ENCODE measurements at regions not wholly inside any gene's neighbourhood (a gene's known extent, or its start where the extent isn't known, plus 50 kb on each side); places are given as distances from the start of the nearest gene placed in this dataset.

- Histone ChIP-seq H3K27ac (no peak overlapping the region), H2AFZ (no peak overlapping the region), H3K4me3 (ENCODE audit: low read depth, low read length) (no peak overlapping the region), H3K9me3 (ENCODE audit: control insufficient read depth, low read length) (no peaks in the 10 kb centered on the region), H3K4me1 (peaks cover 3% of the 10 kb centered on the region), H3K79me2 (no peaks in the 10 kb centered on the region), H3K36me3 (ENCODE audit: control insufficient read depth, insufficient read depth, low read length) (no peaks in the 10 kb centered on the region), H3K27me3 (ENCODE audit: control insufficient read depth, insufficient read depth, low read length) (no peaks in the 10 kb centered on the region), H3K4me2 (ENCODE audit: low read length) (no peak overlapping the region), H3K9ac (no peak overlapping the region)
- no peak for TF ChIP-seq CTCF (IDR thresholded peaks at IDR 0.05)
Observed at GRCh38 chr5:96337048-96337781, 95.8 kb downstream of the PCSK1 start.

- H3K4me1 ChIP-seq: peaks cover 6% of the 10 kb centered on the region
- peak; percentile 89 for TF ChIP-seq CTCF (IDR thresholded peaks at IDR 0.05)
Observed at GRCh38 chr5:96336351-96336985, 96.6 kb downstream of the PCSK1 start.

GRCh38 chr5:96335873-96336272, 97.2 kb downstream of the PCSK1 start:
- Histone ChIP-seq H3K4me1 (peaks cover 11% of the 10 kb centered on the region), H3K9ac (no peak overlapping the region), H3K4me3 (ENCODE audit: low read depth, low read length) (no peak overlapping the region), H2AFZ (peak overlapping the region; percentile 79), H3K27me3 (ENCODE audit: control insufficient read depth, insufficient read depth, low read length) (no peaks in the 10 kb centered on the region), H3K36me3 (ENCODE audit: control insufficient read depth, insufficient read depth, low read length) (no peaks in the 10 kb centered on the region), H3K4me2 (ENCODE audit: low read length) (no peak overlapping the region), H3K27ac (no peak overlapping the region), H3K9me3 (ENCODE audit: control insufficient read depth, low read length) (no peaks in the 10 kb centered on the region), H3K79me2 (no peaks in the 10 kb centered on the region)
- no peak for TF ChIP-seq CTCF (IDR thresholded peaks at IDR 0.05)

More at GRCh38 chr5:96336351-96336985, 96.6 kb downstream of the PCSK1 start:
- H3K4me2 ChIP-seq (ENCODE audit: low read length): no peak overlapping the region
- H3K36me3 ChIP-seq (ENCODE audit: control insufficient read depth, insufficient read depth, low read length): no peaks in the 10 kb centered on the region
- no peak overlapping the region for H3K27ac ChIP-seq
- no peaks in the 10 kb centered on the region for H3K27me3 ChIP-seq (ENCODE audit: control insufficient read depth, insufficient read depth, low read length)
- H3K9ac ChIP-seq: no peak overlapping the region
- H2AFZ ChIP-seq: peak overlapping the region; percentile 79
- no peak overlapping the region for H3K4me3 ChIP-seq (ENCODE audit: low read depth, low read length)
- H3K9me3 ChIP-seq (ENCODE audit: control insufficient read depth, low read length): no peaks in the 10 kb centered on the region
- H3K79me2 ChIP-seq: no peaks in the 10 kb centered on the region

- H3K79me2 ChIP-seq: no peaks in the 10 kb centered on the region
- no peak overlapping the region for H3K27ac ChIP-seq
- no peak overlapping the region for H3K4me2 ChIP-seq (ENCODE audit: low read length)
- H3K4me3 ChIP-seq (ENCODE audit: low read depth, low read length): no peak overlapping the region
- H2AFZ ChIP-seq: no peak overlapping the region
- no peaks in the 10 kb centered on the region for H3K27me3 ChIP-seq (ENCODE audit: control insufficient read depth, insufficient read depth, low read length)
- no peak for TF ChIP-seq CTCF (IDR thresholded peaks at IDR 0.05)
- no peak overlapping the region for H3K9ac ChIP-seq
- peaks cover 14% of the 10 kb centered on the region for H3K4me1 ChIP-seq
- H3K9me3 ChIP-seq (ENCODE audit: control insufficient read depth, low read length): no peaks in the 10 kb centered on the region
- no peaks in the 10 kb centered on the region for H3K36me3 ChIP-seq (ENCODE audit: control insufficient read depth, insufficient read depth, low read length)
Observed at GRCh38 chr5:96333391-96333790, 99.7 kb downstream of the PCSK1 start.

Measured in parathyroid adenoma (tissue), 2 donors.